HCT116 (cell line): ENCODE measurements at regions not wholly inside any gene's neighbourhood (a gene's known extent, or its start where the extent isn't known, plus 50 kb on each side); places are given as distances from the start of the nearest gene placed in this dataset.

Experiments used
- ATAC-seq: fragments of 200-7000 bp; cut with Tn5 transposase; 2 replicates; pipeline ENCODE4 v1.9.1; 2020; ENCODE audit warnings: mild to moderate bottlenecking, moderate library complexity
- BruUV-seq: library from RNA; stranded (reverse); fragments of 400-500 nt; replicated peaks from 2 replicates; lab custom pipeline; 2021; lab: Mats Ljungman, UMichigan
- CTCF ChIA-PET: fragments of 300-600 bp; sonication (Branson Sonifier 250); formaldehyde crosslinking; loops from one replicate; lab custom pipeline; 2021; ENCODE audit warnings: antibody characterized with exemption; lab: Charles Lee
- POLR2A ChIA-PET: fragments of 300-600, 350-600 bp; sonication (Branson Sonifier 250); formaldehyde crosslinking; loops from one replicate; lab custom pipeline; 2021; ENCODE audit warnings: antibody characterized with exemption; lab: Charles Lee
- RAD21 ChIA-PET, 2 experiments: fragments of 300-600 bp; sonication (Branson Sonifier 250); formaldehyde crosslinking; loops; one replicate each; lab custom pipeline; 2023; ENCODE audit warnings: low total read pairs in 2 of 2; ENCODE audit not compliant: uncharacterized antibody in 2 of 2, unreplicated experiment in 2 of 2, low non-redundant PET in 1 of 2; lab: Charles Lee
- DNase-seq: peaks from one replicate; pipeline ENCODE4 v3.0.0-alpha.2; 2010; ENCODE audit warnings: low read depth, low spot score
- H2AFZ ChIP-seq: fragments of 200-600 bp; shearing (Covaris generic), sonication (generic); 2 replicates; pipeline ENCODE4 v1.6.1; 2017; ENCODE audit warnings: low read depth, mixed run types, mixed read lengths, antibody characterized with exemption, low read length; ENCODE audit not compliant: poor library complexity, severe bottlenecking
- H3K27ac ChIP-seq: 2 replicates; pipeline ENCODE4 v1.5.1; 2012; ENCODE audit warnings: low read depth, low read length
- H3K27me3 ChIP-seq: fragments of 200-600 bp; sonication (generic); 2 replicates; pipeline ENCODE4 v1.6.1; 2016; ENCODE audit warnings: mixed run types, low read length, mixed read lengths; ENCODE audit not compliant: insufficient read depth
- H3K36me3 ChIP-seq, 2 experiments: fragments of 200-500 bp in 1 of 2; fragments of 200-600 bp in 1 of 2; sonication (Bioruptor generic) in 1 of 2; sonication (generic) in 1 of 2; 2 replicates each; pipeline versions ENCODE4 v1.5.1 to v1.6.1; 2014 to 2016; ENCODE audit warnings: low read length in 2 of 2, inconsistent platforms in 1 of 2, mixed read lengths in 1 of 2, mixed run types in 1 of 2; ENCODE audit not compliant: insufficient read depth in 2 of 2, control insufficient read depth in 1 of 2
- H3K4me1 ChIP-seq, 2 experiments: fragments of 200-600 bp in 1 of 2; sonication (generic) in 1 of 2; 2 replicates each; pipeline versions ENCODE4 v1.5.1 to v1.6.1; 2012 to 2017; ENCODE audit warnings: low read length in 2 of 2, inconsistent platforms in 1 of 2, mild to moderate bottlenecking in 1 of 2, mixed read lengths in 1 of 2, mixed run types in 1 of 2, moderate library complexity in 1 of 2; ENCODE audit not compliant: insufficient read depth in 2 of 2, control insufficient read depth in 1 of 2
- H3K4me2 ChIP-seq: fragments of 200-600 bp; sonication (generic); 2 replicates; pipeline ENCODE4 v1.6.1; 2017; ENCODE audit warnings: mixed run types, low read length, mixed read lengths
- H3K4me3 ChIP-seq, 2 experiments: fragments of 200-600 bp in 1 of 2; sonication (generic) in 1 of 2; replicated peaks in 1 of 2; 2 replicates each; pipeline ENCODE4 v1.5.1; 2011 to 2016; ENCODE audit warnings: low read length in 2 of 2, control low read depth in 1 of 2, low read depth in 1 of 2, mild to moderate bottlenecking in 1 of 2, mixed read lengths in 1 of 2, mixed run types in 1 of 2
- H3K79me2 ChIP-seq: fragments of 200-600 bp; sonication (generic); 2 replicates; pipeline ENCODE4 v1.6.1; 2017; ENCODE audit warnings: mild to moderate bottlenecking, mixed run types, low read length, moderate library complexity, mixed read lengths; ENCODE audit not compliant: insufficient read depth
- H3K9ac ChIP-seq: fragments of 200-600 bp; sonication (generic); 2 replicates; pipeline ENCODE4 v1.6.1; 2016; ENCODE audit warnings: low read length, mixed read lengths
- H3K9me2 ChIP-seq: fragments of 200-600 bp; sonication (generic), shearing (Covaris generic); 2 replicates; pipeline ENCODE4 v1.6.1; 2017; ENCODE audit warnings: mixed run types, mild to moderate bottlenecking, moderate library complexity; ENCODE audit not compliant: insufficient read depth
- H3K9me3 ChIP-seq, 2 experiments: fragments of 200-500 bp in 1 of 2; fragments of 200-600 bp in 1 of 2; sonication (Bioruptor generic) in 1 of 2; sonication (generic) in 1 of 2; 2 replicates each; pipeline ENCODE4 v1.6.1; 2014 to 2017; ENCODE audit warnings: low read length in 2 of 2, mixed read lengths in 2 of 2, inconsistent platforms in 1 of 2, low read depth in 1 of 2, mild to moderate bottlenecking in 1 of 2, mixed run types in 1 of 2, moderate library complexity in 1 of 2; ENCODE audit not compliant: control insufficient read depth in 1 of 2, insufficient read depth in 1 of 2
- H4K20me1 ChIP-seq: fragments of 200-600 bp; sonication (generic), shearing (Covaris generic); 2 replicates; pipeline ENCODE4 v1.6.1; 2017; ENCODE audit warnings: mixed run types, mild to moderate bottlenecking, moderate library complexity; ENCODE audit not compliant: insufficient read depth
- ATF3 ChIP-seq: IDR thresholded peaks from 2 replicates; pipeline ENCODE4 v1.6.1; 2012
- CBX3 ChIP-seq: IDR thresholded peaks from 2 replicates; pipeline ENCODE4 v1.6.1; 2012; ENCODE audit warnings: low read depth
- CTCF ChIP-seq, 3 experiments: fragments of 200-600 bp in 1 of 3; sonication (generic) in 1 of 3; IDR thresholded peaks in 2 of 3; conservative IDR thresholded peaks in 1 of 3; 2 replicates each; pipeline ENCODE4 v1.5.1; 2012 to 2017; ENCODE audit warnings: low read depth in 2 of 3, low read length in 2 of 3, antibody characterized with exemption in 1 of 3, borderline replicate concordance in 1 of 3, control low read depth in 1 of 3, mild to moderate bottlenecking in 1 of 3, mixed read lengths in 1 of 3, mixed run types in 1 of 3, moderate library complexity in 1 of 3; ENCODE audit not compliant: insufficient read depth in 1 of 3
- EGR1 ChIP-seq: IDR thresholded peaks from 2 replicates; pipeline ENCODE4 v1.6.1; 2012; ENCODE audit warnings: low read depth
- ELF1 ChIP-seq: IDR thresholded peaks from 2 replicates; pipeline ENCODE4 v1.6.1; 2012; ENCODE audit warnings: low read depth, borderline replicate concordance
- EZH2 ChIP-seq: fragments of 200-600 bp; sonication (generic); IDR thresholded peaks from 2 replicates; pipeline ENCODE4 v1.6.1; 2017; ENCODE audit warnings: antibody characterized with exemption, mixed run types
- EZH2phosphoT487 ChIP-seq: fragments of 200-600 bp; IDR thresholded peaks from 2 replicates; pipeline ENCODE4 v1.6.1; 2018; ENCODE audit warnings: antibody characterized with exemption, borderline replicate concordance
- FOSL1 ChIP-seq: IDR thresholded peaks from 2 replicates; pipeline ENCODE4 v1.6.1; 2012; ENCODE audit warnings: low read depth
- JUND ChIP-seq: IDR thresholded peaks from 2 replicates; pipeline ENCODE4 v1.6.1; 2012
- MAX ChIP-seq: IDR thresholded peaks from 2 replicates; pipeline ENCODE4 v1.6.1; 2012
- POLR2A ChIP-seq: IDR thresholded peaks from 2 replicates; pipeline ENCODE4 v1.7.0; 2011; ENCODE audit warnings: borderline replicate concordance; ENCODE audit not compliant: insufficient read depth, insufficient read length; ENCODE audit errors: extremely low read depth
- POLR2AphosphoS5 ChIP-seq: IDR thresholded peaks from 2 replicates; pipeline ENCODE4 v1.6.1; 2011; ENCODE audit warnings: mild to moderate bottlenecking, low read depth, low read length, moderate library complexity
- SIN3A ChIP-seq: IDR thresholded peaks from 2 replicates; pipeline ENCODE4 v1.6.1; 2012; ENCODE audit warnings: low read depth
- SP1 ChIP-seq: IDR thresholded peaks from 2 replicates; pipeline ENCODE4 v1.6.1; 2012; ENCODE audit warnings: low read depth
- TCF7L2 ChIP-seq: IDR thresholded peaks from 2 replicates; pipeline ENCODE4 v1.7.0; 2011; ENCODE audit warnings: borderline replicate concordance, inconsistent platforms; ENCODE audit not compliant: insufficient read depth, insufficient read length; ENCODE audit errors: extremely low read depth
- YY1 ChIP-seq: IDR thresholded peaks from 2 replicates; pipeline ENCODE4 v1.6.1; 2011; ENCODE audit warnings: low read length, low read depth, moderate library complexity, mild to moderate bottlenecking; ENCODE audit not compliant: insufficient replicate concordance; ENCODE audit errors: extremely low read depth
- ZBTB33 ChIP-seq: IDR thresholded peaks from 2 replicates; pipeline ENCODE4 v1.6.1; 2011; ENCODE audit warnings: mild to moderate bottlenecking, low read length, moderate library complexity; ENCODE audit not compliant: insufficient replicate concordance; ENCODE audit errors: extremely low read depth
- ZFX ChIP-seq: fragments of 450-650 bp; IDR thresholded peaks from 2 replicates; pipeline ENCODE4 v1.6.1; 2017
- ZNF274 ChIP-seq: fragments of 200-500 bp; sonication (Bioruptor generic); IDR thresholded peaks from 2 replicates; pipeline ENCODE4 v1.6.1; 2014; ENCODE audit warnings: mild to moderate bottlenecking, low read depth, low read length, inconsistent platforms
- intact Hi-C: fragments of 100-400 bp; cut with micrococcal nuclease; formaldehyde crosslinking; loops from 2 replicates; pipeline ENCODE4 v1.10.0; 2022

- no peak for ATAC-seq
- POLR2A ChIA-PET, result no interaction called here
- intact Hi-C loops, result no loop called here
These were observed 1238.0 kb downstream of the MRPL39 start for GRCh38 chr21:24369278-24369677.

More at GRCh38 chr21:24369278-24369677, 1238.0 kb downstream of the MRPL39 start:
- RAD21 ChIA-PET, result no interaction called here
- Histone ChIP-seq H3K27me3 (no peaks in the 10 kb centered on the region), H4K20me1 (no peaks in the 10 kb centered on the region), H3K27ac (no peak overlapping the region), H3K4me3 (no peak overlapping the region), H3K9ac (no peak overlapping the region), H3K9me3 (peaks cover 0 to 12% of the 10 kb centered on the region in 2 experiments; a peak in 3 of 4 replicates), H2AFZ (no peak overlapping the region), H3K4me1 (no peaks in the 10 kb centered on the region), H3K79me2 (no peaks in the 10 kb centered on the region), H3K4me2 (no peak overlapping the region), H3K9me2 (no peaks in the 10 kb centered on the region), H3K36me3 (no peaks in the 10 kb centered on the region)
- no peak for TF ChIP-seq MAX
- TF ChIP-seq JUND, result no peak
- no peak for TF ChIP-seq ELF1
- TF ChIP-seq YY1, result no peak
- TF ChIP-seq POLR2AphosphoS5, result no peak
- no peak for TF ChIP-seq EZH2phosphoT487
- no peak for TF ChIP-seq TCF7L2
- TF ChIP-seq EGR1, result no peak
- TF ChIP-seq POLR2A, result no peak
- no peak for TF ChIP-seq FOSL1
- TF ChIP-seq SP1, result no peak
- no peak for TF ChIP-seq ATF3
- TF ChIP-seq CTCF (IDR thresholded peaks at IDR 0.05 in 2 of 3, conservative IDR thresholded peaks at IDR 0.05 in 1 of 3; ENCODE audit: borderline replicate concordance in 1 of 3, insufficient read depth in 1 of 3, low read depth in 2 of 3, low read length in 2 of 3), result no peak
- no peak for TF ChIP-seq SIN3A
- no peak for TF ChIP-seq CBX3
- no peak for TF ChIP-seq EZH2
- TF ChIP-seq ZFX, result no peak
- no peak for TF ChIP-seq ZNF274
- TF ChIP-seq ZBTB33, result no peak
- no peak for DNase-seq
- CTCF ChIA-PET, result no interaction called here
- BruUV-seq, result no TSS peak
